PC-9 (cell line): ENCODE measurements at regions not wholly inside any gene's neighbourhood (a gene's known extent, or its start where the extent isn't known, plus 50 kb on each side); places are given as distances from the start of the nearest gene placed in this dataset.

Experiments
- BruUV-seq: library from RNA; stranded (reverse); fragments of 400-500 nt; replicated peaks from 2 replicates; lab custom pipeline; 2021; lab: Mats Ljungman, UMichigan
- CTCF ChIA-PET: fragments of 300-600 bp; sonication (Branson Sonifier 250); formaldehyde crosslinking; loops from one replicate; lab custom pipeline; 2022; ENCODE audit warnings: antibody characterized with exemption; lab: Charles Lee
- POLR2A ChIA-PET: fragments of 300-600 bp; sonication (Branson Sonifier 250); formaldehyde crosslinking; loops from one replicate; lab custom pipeline; 2022; ENCODE audit warnings: antibody characterized with exemption; ENCODE audit not compliant: unreplicated experiment; lab: Charles Lee
- DNase-seq, 2 experiments: peaks; one replicate each; pipeline versions ENCODE4 v3.0.0 to v3.0.0-alpha.2; 2015 to 2022; ENCODE audit warnings: mixed read lengths in 1 of 2
- H2AFZ ChIP-seq: fragments of 200-600 bp; sonication (generic); 2 replicates; pipeline ENCODE4 v1.8.1; 2017; ENCODE audit warnings: antibody characterized with exemption
- H3F3A ChIP-seq: fragments of 200-600 bp; sonication (generic); 2 replicates; pipeline ENCODE4 v1.8.1; 2017; ENCODE audit warnings: antibody characterized with exemption, mild to moderate bottlenecking, low read depth; ENCODE audit not compliant: insufficient read depth
- H3K27ac ChIP-seq: fragments of 200-600 bp; sonication (generic); 2 replicates; pipeline ENCODE4 v1.6.1; 2016; ENCODE audit warnings: mixed run types
- H3K27me3 ChIP-seq: fragments of 200-600 bp; sonication (generic); 2 replicates; pipeline ENCODE4 v1.6.1; 2016; ENCODE audit warnings: low read depth, mixed run types; ENCODE audit not compliant: insufficient read depth
- H3K36me3 ChIP-seq: fragments of 200-600 bp; sonication (generic); 2 replicates; pipeline ENCODE4 v1.6.1; 2016; ENCODE audit warnings: low read depth, mixed run types
- H3K4me1 ChIP-seq: fragments of 200-600 bp; sonication (generic); replicated peaks from 2 replicates; pipeline ENCODE4 v1.6.1; 2016; ENCODE audit warnings: mixed run types; ENCODE audit not compliant: insufficient read depth
- H3K4me2 ChIP-seq: fragments of 200-600 bp; sonication (generic); 2 replicates; pipeline ENCODE4 v1.6.1; 2017; ENCODE audit warnings: mixed run types
- H3K4me3 ChIP-seq: fragments of 200-600 bp; sonication (generic); 2 replicates; pipeline ENCODE4 v1.6.1; 2016; ENCODE audit warnings: mixed run types
- H3K79me2 ChIP-seq: fragments of 200-600 bp; sonication (generic); 2 replicates; pipeline ENCODE4 v1.6.1; 2017; ENCODE audit warnings: low read depth, mixed run types
- H3K9me2 ChIP-seq: fragments of 200-600 bp; sonication (generic); 2 replicates; pipeline ENCODE4 v1.8.1; 2017; ENCODE audit warnings: mild to moderate bottlenecking; ENCODE audit not compliant: insufficient read depth
- H3K9me3 ChIP-seq: fragments of 200-600 bp; sonication (generic); 2 replicates; pipeline ENCODE4 v1.8.1; 2016; ENCODE audit warnings: low read depth; ENCODE audit not compliant: insufficient read depth
- H4K20me1 ChIP-seq: fragments of 200-600 bp; sonication (generic); 2 replicates; pipeline ENCODE4 v1.8.1; 2017; ENCODE audit not compliant: insufficient read depth
- CTCF ChIP-seq: fragments of 200-600 bp; sonication (generic); conservative IDR thresholded peaks from 2 replicates; pipeline ENCODE4 v1.6.1; 2017; ENCODE audit warnings: mixed run types, antibody characterized with exemption, mild to moderate bottlenecking, moderate library complexity
- EZH2 ChIP-seq: fragments of 200-600 bp; sonication (generic); IDR thresholded peaks from 2 replicates; pipeline ENCODE4 v1.8.0; 2017; ENCODE audit warnings: antibody characterized with exemption, low read depth
- intact Hi-C: fragments of 100-400 bp; cut with micrococcal nuclease; formaldehyde crosslinking; loops from one replicate; pipeline ENCODE4 v1.10.0; 2022; ENCODE audit not compliant: unreplicated experiment

DNA sequence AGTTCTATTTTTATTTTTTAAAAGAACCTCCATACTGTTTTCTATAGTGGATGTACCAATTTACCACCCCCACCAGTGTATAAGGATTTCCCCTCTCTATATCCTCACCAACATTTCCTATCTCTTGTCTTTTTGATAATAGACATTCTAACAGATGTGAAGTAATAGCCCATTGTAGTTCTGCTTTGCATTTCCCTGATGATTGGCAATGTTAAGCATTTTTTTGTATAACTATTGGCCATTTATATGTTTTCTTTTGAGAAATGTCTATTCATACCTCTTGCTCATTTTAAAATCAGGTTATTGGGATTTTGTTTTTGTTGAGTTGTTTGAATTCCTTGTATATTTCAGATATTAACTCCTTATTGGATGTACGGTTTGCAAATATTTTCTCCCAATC lies 251.1 kb upstream of the HTR2C start:
- ChIA-PET CTCF (no interaction called here), POLR2A (no interaction called here)
- no TSS peak for BruUV-seq
- intact Hi-C loops, result no loop called here
- no peak for TF ChIP-seq EZH2
- no peak for TF ChIP-seq CTCF
- Histone ChIP-seq H3K9me2 (no peaks in the 10 kb centered on the region; the same call in 1 of the 2 replicates), H3K4me2 (no peak overlapping the region), H3K27ac (no peak overlapping the region), H3F3A (no peaks in the 10 kb centered on the region), H3K27me3 (no peaks in the 10 kb centered on the region), H2AFZ (no peak overlapping the region), H3K4me3 (no peak overlapping the region), H3K4me1 (no peaks in the 10 kb centered on the region), H3K9me3 (no peaks in the 10 kb centered on the region), H3K36me3 (no peaks in the 10 kb centered on the region), H3K79me2 (no peaks in the 10 kb centered on the region), H4K20me1 (no peaks in the 10 kb centered on the region)
- DNase-seq, result no peak

DNA sequence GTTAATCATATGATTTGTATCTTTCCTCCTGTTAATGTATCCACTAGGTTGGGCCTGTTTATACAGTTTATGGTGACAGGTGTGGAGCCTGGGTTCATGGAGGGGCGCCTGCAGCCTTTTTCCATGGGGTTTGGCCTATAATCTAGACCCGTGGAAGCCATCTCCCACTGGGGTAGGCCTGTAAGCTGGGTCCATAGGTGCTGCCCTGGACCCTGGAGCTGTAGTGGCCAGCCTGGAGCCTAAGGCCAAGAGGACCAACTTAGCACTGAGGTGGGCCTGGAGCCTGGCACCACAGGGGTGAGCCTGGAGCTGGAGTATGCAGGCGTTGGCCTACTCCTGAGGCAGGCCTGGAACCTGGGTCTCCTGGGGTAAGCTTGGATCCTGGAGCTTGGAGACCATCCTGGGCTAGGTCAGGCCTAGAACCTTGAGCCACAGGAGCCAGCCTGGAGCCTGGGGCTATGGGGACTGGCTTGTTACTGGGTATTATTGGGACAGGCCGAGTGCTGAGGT lies 249.4 kb upstream of the HTR2C start:
- CTCF ChIA-PET, result no interaction called here
- Histone ChIP-seq H3K79me2 (no peaks in the 10 kb centered on the region), H2AFZ (no peak overlapping the region), H3K9me3 (no peaks in the 10 kb centered on the region), H3K4me1 (no peaks in the 10 kb centered on the region), H4K20me1 (no peaks in the 10 kb centered on the region), H3K4me3 (no peak overlapping the region), H3K4me2 (no peak overlapping the region), H3K27me3 (no peaks in the 10 kb centered on the region), H3K36me3 (no peaks in the 10 kb centered on the region), H3K9me2 (no peaks in the 10 kb centered on the region; the same call in 1 of the 2 replicates), H3F3A (no peaks in the 10 kb centered on the region), H3K27ac (no peak overlapping the region)
- DNase-seq, result no peak
- POLR2A ChIA-PET, result no interaction called here
- BruUV-seq, result no TSS peak
- intact Hi-C loops, result no loop called here
- no peak for TF ChIP-seq CTCF
- TF ChIP-seq EZH2, result no peak

GRCh38 chrX:114338870-114339269 lies 245.0 kb upstream of the HTR2C start:
- Histone ChIP-seq H2AFZ (no peak overlapping the region), H3K4me2 (no peak overlapping the region), H3K27ac (no peak overlapping the region), H3K79me2 (no peaks in the 10 kb centered on the region), H3K9me3 (no peaks in the 10 kb centered on the region), H3F3A (no peaks in the 10 kb centered on the region), H3K9me2 (no peaks in the 10 kb centered on the region), H3K4me1 (no peaks in the 10 kb centered on the region), H3K36me3 (no peaks in the 10 kb centered on the region), H4K20me1 (no peaks in the 10 kb centered on the region), H3K4me3 (no peak overlapping the region), H3K27me3 (no peaks in the 10 kb centered on the region)
- ChIA-PET POLR2A (no interaction called here), CTCF (no interaction called here)
- BruUV-seq, result no TSS peak
- TF ChIP-seq EZH2 (no peak), CTCF (no peak)
- intact Hi-C loops, result no loop called here
- DNase-seq, result no peak
